Activated naive CD4-positive, alpha-beta T cell treated with anti-CD3 and anti-CD28 coated beads, Interleukin-2, amount 10 ng/mL, durations not matched to agents 7 days and 5 days (primary cell): ENCODE measurements at regions not wholly inside any gene's neighbourhood (a gene's known extent, or its start where the extent isn't known, plus 50 kb on each side); places are given as distances from the start of the nearest gene placed in this dataset.
"Not testable (repeated sequence)": the region's sequence is repeated elsewhere in the genome, so short reads cannot be mapped to it uniquely, and the experiment has no call there.

Experiments
- CTCF ChIA-PET: fragments of 350-600 bp; sonication (Branson Sonifier 250); formaldehyde crosslinking; loops from one replicate; lab custom pipeline; 2021; ENCODE audit warnings: antibody characterized with exemption; lab: Charles Lee
- DNase-seq: peaks from one replicate; pipeline ENCODE4 v3.0.0-alpha.2; 2020
- H3K27ac Mint-ChIP-seq: one replicate; pipeline ENCODE4 v1.8.0; 2021; ENCODE audit warnings: mild to moderate bottlenecking, moderate library complexity, mixed read lengths
- H3K27me3 Mint-ChIP-seq: one replicate; pipeline ENCODE4 v1.8.0; 2021; ENCODE audit warnings: mild to moderate bottlenecking, mixed read lengths
- H3K36me3 Mint-ChIP-seq: one replicate; pipeline ENCODE4 v1.8.0; 2021; ENCODE audit warnings: mixed read lengths
- H3K4me1 Mint-ChIP-seq: one replicate; pipeline ENCODE4 v1.8.0; 2021; ENCODE audit warnings: mixed read lengths
- H3K4me3 Mint-ChIP-seq: one replicate; pipeline ENCODE4 v1.8.0; 2021; ENCODE audit warnings: mild to moderate bottlenecking, moderate library complexity, mixed read lengths
- H3K9me3 Mint-ChIP-seq: one replicate; pipeline ENCODE4 v1.8.0; 2021; ENCODE audit warnings: mixed read lengths

- H3K27me3 Mint-ChIP-seq: peaks cover 7% of the 10 kb centered on the region
- no peaks in the 10 kb centered on the region for H3K9me3 Mint-ChIP-seq
- no peaks in the 10 kb centered on the region for H3K36me3 Mint-ChIP-seq
- no peak overlapping the region for H3K4me3 Mint-ChIP-seq
- CTCF ChIA-PET: no interaction called here
- H3K4me1 Mint-ChIP-seq: no peaks in the 10 kb centered on the region
- no peak overlapping the region for H3K27ac Mint-ChIP-seq
- no peak for DNase-seq
Observed at GRCh38 chr12:108440736-108441135, 74.3 kb upstream of the FICD start.

- Mint-ChIP-seq H3K27ac (no peak overlapping the region), H3K27me3 (peaks cover 7% of the 10 kb centered on the region)
- no peak for DNase-seq
Observed at GRCh38 chr12:108438667-108439066, 76.4 kb upstream of the FICD start.

GRCh38 chr12:108432423-108433121 lies 82.5 kb upstream of the FICD start:
- CTCF ChIA-PET: no interaction called here
- Mint-ChIP-seq H3K9me3 (no peaks in the 10 kb centered on the region), H3K4me1 (no peaks in the 10 kb centered on the region), H3K27ac (no peak overlapping the region), H3K4me3 (no peak overlapping the region), H3K36me3 (no peaks in the 10 kb centered on the region), H3K27me3 (no peaks in the 10 kb centered on the region)
- DNase-seq: no peak

More at GRCh38 chr12:108438667-108439066, 76.4 kb upstream of the FICD start:
- H3K4me1 Mint-ChIP-seq: no peaks in the 10 kb centered on the region
- no peaks in the 10 kb centered on the region for H3K9me3 Mint-ChIP-seq
- H3K36me3 Mint-ChIP-seq: no peaks in the 10 kb centered on the region
- CTCF ChIA-PET: no interaction called here
- H3K4me3 Mint-ChIP-seq: no peak overlapping the region

DNA sequence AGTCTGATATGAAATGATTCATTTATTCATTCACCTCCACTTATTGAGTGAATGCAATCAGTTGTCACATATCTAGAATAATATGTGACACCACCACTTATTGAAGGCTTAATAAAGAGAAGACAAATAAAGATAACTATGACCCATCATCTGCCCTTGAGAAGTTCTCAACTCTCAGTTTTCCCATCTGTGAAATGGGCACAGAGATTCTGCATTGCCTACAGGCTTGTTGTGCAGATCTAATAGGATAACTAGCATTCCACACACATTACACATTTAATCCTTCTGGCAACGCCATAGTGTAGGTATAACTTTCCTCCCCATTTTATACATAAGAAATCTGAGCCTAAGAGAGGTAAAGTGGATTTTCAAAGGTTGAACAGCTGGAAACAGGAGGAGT lies 84.2 kb upstream of the FICD start:
- H3K27me3 Mint-ChIP-seq: no peaks in the 10 kb centered on the region
- H3K4me1 Mint-ChIP-seq: no peaks in the 10 kb centered on the region
- no peak for DNase-seq
- H3K36me3 Mint-ChIP-seq: no peaks in the 10 kb centered on the region
- no peak overlapping the region for H3K4me3 Mint-ChIP-seq
- no peak overlapping the region for H3K27ac Mint-ChIP-seq
- H3K9me3 Mint-ChIP-seq: no peaks in the 10 kb centered on the region
- CTCF ChIA-PET: no interaction called here

DNA sequence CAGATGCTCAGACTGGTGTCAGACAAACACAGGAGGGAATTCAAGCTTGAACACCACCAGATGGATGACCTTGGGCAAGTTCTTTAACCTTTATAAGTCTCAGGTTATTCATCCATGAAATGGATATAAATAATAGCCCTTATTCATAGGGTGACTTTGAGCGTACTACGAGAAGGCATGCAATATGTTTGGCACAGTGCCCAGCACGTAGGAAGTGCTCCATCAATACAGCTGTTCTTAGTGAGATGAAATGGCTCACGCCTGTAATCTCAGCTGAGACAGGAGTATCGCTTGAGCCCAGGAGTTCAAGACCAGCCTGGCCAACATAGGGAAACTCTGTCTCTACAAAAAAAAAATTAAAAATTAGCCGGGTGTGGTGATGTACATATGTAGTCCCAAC lies 84.8 kb upstream of the FICD start:
- no peak for DNase-seq
- no peaks in the 10 kb centered on the region for H3K4me1 Mint-ChIP-seq
- H3K36me3 Mint-ChIP-seq: no peaks in the 10 kb centered on the region
- no peak overlapping the region for H3K4me3 Mint-ChIP-seq
- H3K9me3 Mint-ChIP-seq: no peaks in the 10 kb centered on the region
- no peak overlapping the region for H3K27ac Mint-ChIP-seq
- H3K27me3 Mint-ChIP-seq: no peaks in the 10 kb centered on the region
- CTCF ChIA-PET: no interaction called here

DNA sequence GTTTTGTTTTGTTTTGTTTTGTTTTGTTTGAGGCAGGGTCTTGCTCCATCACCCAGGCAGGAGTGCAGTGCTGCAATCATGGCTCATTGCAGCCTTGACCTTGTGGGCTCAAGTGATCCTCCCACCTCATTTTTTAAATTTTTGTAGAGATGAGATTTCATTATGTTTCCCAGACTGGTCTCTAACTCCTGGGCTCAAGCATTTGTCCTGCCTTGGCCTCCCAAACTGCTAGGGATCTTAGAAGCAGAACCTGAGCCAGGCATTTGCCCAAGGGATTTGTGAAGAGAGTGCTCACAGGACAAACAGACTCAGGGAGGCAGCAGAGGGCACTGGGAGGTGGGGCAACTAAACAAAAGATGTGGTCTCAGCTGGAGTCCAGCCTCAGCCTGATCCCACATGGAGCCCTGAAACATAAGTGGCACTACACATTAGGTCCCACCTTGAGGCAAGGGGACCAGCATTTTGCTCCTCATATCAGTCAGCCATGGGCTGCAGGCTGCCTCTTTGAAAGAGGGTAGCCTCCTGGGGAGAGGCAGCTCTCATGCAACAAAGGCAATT lies 86.2 kb upstream of the CMKLR1 start:
- H3K9me3 Mint-ChIP-seq: no peaks in the 10 kb centered on the region
- no peaks in the 10 kb centered on the region for H3K27me3 Mint-ChIP-seq
- CTCF ChIA-PET: no interaction called here
- H3K27ac Mint-ChIP-seq: no peak overlapping the region
- no peaks in the 10 kb centered on the region for H3K4me1 Mint-ChIP-seq
- DNase-seq: no peak
- H3K4me3 Mint-ChIP-seq: no peak overlapping the region
- H3K36me3 Mint-ChIP-seq: no peaks in the 10 kb centered on the region

- DNase-seq: no peak
- no peaks in the 10 kb centered on the region for H3K9me3 Mint-ChIP-seq
- H3K4me1 Mint-ChIP-seq: no peaks in the 10 kb centered on the region
- CTCF ChIA-PET: no interaction called here
- no peaks in the 10 kb centered on the region for H3K27me3 Mint-ChIP-seq
- H3K4me3 Mint-ChIP-seq: no peak overlapping the region
- H3K27ac Mint-ChIP-seq: no peak overlapping the region
- H3K36me3 Mint-ChIP-seq: no peaks in the 10 kb centered on the region
Observed at GRCh38 chr12:108424816-108425215, 85.7 kb upstream of the CMKLR1 start.

- no peak for DNase-seq
- H3K27me3 Mint-ChIP-seq: no peaks in the 10 kb centered on the region
- H3K4me1 Mint-ChIP-seq: no peaks in the 10 kb centered on the region
- no peaks in the 10 kb centered on the region for H3K36me3 Mint-ChIP-seq
- H3K9me3 Mint-ChIP-seq: no peaks in the 10 kb centered on the region
- H3K4me3 Mint-ChIP-seq: no peak overlapping the region
- H3K27ac Mint-ChIP-seq: no peak overlapping the region
- CTCF ChIA-PET: no interaction called here
Observed at GRCh38 chr12:108424026-108424425, 84.9 kb upstream of the CMKLR1 start.

DNA sequence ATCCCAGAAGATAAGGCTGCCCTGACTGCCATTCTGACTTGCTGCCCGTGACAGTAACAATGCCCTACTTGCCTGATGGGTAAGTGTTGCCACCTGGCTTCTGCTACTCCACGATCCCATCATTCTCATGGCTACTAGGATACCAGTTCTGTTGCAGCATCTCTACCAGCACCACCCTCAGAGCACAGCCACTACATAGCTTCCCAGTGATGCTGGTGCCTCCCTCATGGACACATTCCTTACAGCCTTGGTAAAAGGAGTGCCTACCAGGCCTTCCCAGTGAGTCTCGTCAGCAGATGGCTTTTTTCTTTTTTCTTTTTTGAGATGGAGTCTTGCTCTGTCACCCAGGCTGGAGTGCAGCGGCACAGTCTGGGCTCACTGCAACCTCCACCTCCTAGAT lies 84.4 kb upstream of the CMKLR1 start:
- no peak for DNase-seq
- Mint-ChIP-seq H3K4me3 (no peak overlapping the region), H3K36me3 (no peaks in the 10 kb centered on the region), H3K4me1 (no peaks in the 10 kb centered on the region), H3K27ac (no peak overlapping the region), H3K9me3 (no peaks in the 10 kb centered on the region), H3K27me3 (no peaks in the 10 kb centered on the region)
- CTCF ChIA-PET: no interaction called here

- H3K27ac Mint-ChIP-seq, H3K4me1 Mint-ChIP-seq, H3K4me3 Mint-ChIP-seq, DNase-seq, H3K36me3 Mint-ChIP-seq, CTCF ChIA-PET, H3K27me3 Mint-ChIP-seq, H3K9me3 Mint-ChIP-seq: not testable (repeated sequence)
Observed at GRCh38 chr12:108421082-108421481, 82.0 kb upstream of the CMKLR1 start.

DNA sequence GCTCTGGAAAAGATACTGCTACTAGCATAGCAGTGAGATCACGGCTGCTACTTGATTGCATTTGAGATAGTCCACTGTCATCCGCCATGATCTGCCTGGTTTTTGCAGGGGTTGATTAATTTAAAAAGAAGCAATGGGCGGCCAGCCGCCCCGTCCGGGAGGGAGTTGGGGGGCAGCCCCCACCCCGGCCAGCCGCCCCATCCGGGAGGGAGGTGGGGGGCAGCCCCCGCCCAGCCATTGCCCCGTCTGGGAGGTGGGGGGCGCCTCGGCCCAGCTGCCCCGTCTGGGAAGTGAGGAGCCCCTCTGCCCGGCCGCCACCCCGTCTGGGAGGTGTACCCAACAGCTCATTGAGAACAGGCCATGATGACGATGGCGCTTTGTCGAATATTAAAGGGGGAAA lies 81.3 kb upstream of the CMKLR1 start:
- H3K27ac Mint-ChIP-seq, H3K27me3 Mint-ChIP-seq, H3K9me3 Mint-ChIP-seq, H3K36me3 Mint-ChIP-seq, H3K4me1 Mint-ChIP-seq, CTCF ChIA-PET, DNase-seq, H3K4me3 Mint-ChIP-seq: not testable (repeated sequence)

DNA sequence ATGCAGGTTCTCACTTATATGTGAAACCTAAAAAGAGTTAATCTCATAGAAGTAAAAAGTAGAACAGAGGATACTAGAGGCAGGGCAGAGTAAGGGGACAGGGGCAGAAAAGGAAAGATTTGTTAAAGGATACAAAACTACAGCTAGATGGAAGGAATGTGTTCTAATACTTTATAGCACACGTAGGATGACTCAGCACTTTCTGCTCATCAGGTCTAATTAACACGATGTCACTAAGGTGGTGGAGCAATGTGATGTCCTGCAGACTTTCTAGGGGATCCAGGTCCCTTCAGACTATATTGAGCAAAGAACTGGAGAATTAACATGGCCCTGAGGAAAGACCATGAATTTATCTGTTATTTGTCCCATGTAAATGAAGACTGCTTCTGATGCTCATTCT lies 80.8 kb upstream of the CMKLR1 start:
- DNase-seq: no peak
- peaks cover 6% of the 10 kb centered on the region for H3K27me3 Mint-ChIP-seq
- no peaks in the 10 kb centered on the region for H3K4me1 Mint-ChIP-seq
- CTCF ChIA-PET: no interaction called here
- no peaks in the 10 kb centered on the region for H3K9me3 Mint-ChIP-seq
- no peaks in the 10 kb centered on the region for H3K36me3 Mint-ChIP-seq
- no peak overlapping the region for H3K4me3 Mint-ChIP-seq
- no peak overlapping the region for H3K27ac Mint-ChIP-seq

GRCh38 chr12:108418164-108418890 lies 79.2 kb upstream of the CMKLR1 start:
- H3K4me3 Mint-ChIP-seq: no peak overlapping the region
- H3K27me3 Mint-ChIP-seq: peaks cover 6% of the 10 kb centered on the region
- H3K36me3 Mint-ChIP-seq: no peaks in the 10 kb centered on the region
- DNase-seq: no peak
- no peaks in the 10 kb centered on the region for H3K4me1 Mint-ChIP-seq
- no peaks in the 10 kb centered on the region for H3K9me3 Mint-ChIP-seq
- CTCF ChIA-PET: no interaction called here
- no peak overlapping the region for H3K27ac Mint-ChIP-seq

- Mint-ChIP-seq H3K9me3 (no peaks in the 10 kb centered on the region), H3K27me3 (peaks cover 10% of the 10 kb centered on the region), H3K4me3 (no peak overlapping the region), H3K36me3 (no peaks in the 10 kb centered on the region), H3K27ac (no peak overlapping the region), H3K4me1 (no peaks in the 10 kb centered on the region)
- CTCF ChIA-PET: no interaction called here
- DNase-seq: no peak
Observed at GRCh38 chr12:108414021-108414420, 74.9 kb upstream of the CMKLR1 start.

- Mint-ChIP-seq H3K4me1 (no peaks in the 10 kb centered on the region), H3K36me3 (no peaks in the 10 kb centered on the region), H3K4me3 (no peak overlapping the region), H3K9me3 (no peaks in the 10 kb centered on the region), H3K27me3 (peaks cover 4% of the 10 kb centered on the region), H3K27ac (no peak overlapping the region)
- no peak for DNase-seq
- CTCF ChIA-PET: no interaction called here
Observed at GRCh38 chr12:108410689-108411088, 71.6 kb upstream of the CMKLR1 start.
